BLaER1 treated with 17β-estradiol and CSF1 and Interleukin-3, amounts not matched to agents 10 nM and 100 nM (cell line): ENCODE measurements at regions not wholly inside any gene's neighbourhood (a gene's known extent, or its start where the extent isn't known, plus 50 kb on each side); places are given as distances from the start of the nearest gene placed in this dataset.
"Not testable (repeated sequence)": the region's sequence is repeated elsewhere in the genome, so short reads cannot be mapped to it uniquely, and the experiment has no call there.

ENCODE experiments used
- H3K27ac ChIP-seq, 11 experiments: shearing (Covaris generic); formaldehyde crosslinking; 2 replicates each; pipeline ENCODE4 v1.8.1; 2022
- H3K27me3 ChIP-seq, 11 experiments: shearing (Covaris generic); formaldehyde crosslinking; 2 replicates each; pipeline ENCODE4 v1.8.1; 2022
- H3K36me3 ChIP-seq, 11 experiments: shearing (Covaris generic); formaldehyde crosslinking; 2 replicates each; pipeline ENCODE4 v1.8.1; 2022
- H3K4me1 ChIP-seq, 10 experiments: shearing (Covaris generic); formaldehyde crosslinking; 2 replicates each; pipeline ENCODE4 v1.8.1; 2022
- H3K4me2 ChIP-seq, 11 experiments: shearing (Covaris generic); formaldehyde crosslinking; 2 replicates each; pipeline ENCODE4 v1.8.1; 2022
- H3K4me3 ChIP-seq, 10 experiments: shearing (Covaris generic); formaldehyde crosslinking; 2 replicates each; pipeline ENCODE4 v1.8.1; 2022
- H3K9ac ChIP-seq, 11 experiments: shearing (Covaris generic); formaldehyde crosslinking; 2 replicates each; pipeline ENCODE4 v1.8.1; 2022
- H3K9me3 ChIP-seq, 11 experiments: shearing (Covaris generic); formaldehyde crosslinking; replicated peaks in 1 of 11; 2 replicates each; pipeline ENCODE4 v1.8.1; 2022
- H4K20me1 ChIP-seq, 11 experiments: shearing (Covaris generic); formaldehyde crosslinking; 2 replicates each; pipeline ENCODE4 v1.8.1; 2022
- Cebpa-rat ChIP-seq, 11 experiments: shearing (Covaris generic); IDR thresholded peaks; 2 replicates each; pipeline ENCODE4 v1.8.1; 2022

DNA sequence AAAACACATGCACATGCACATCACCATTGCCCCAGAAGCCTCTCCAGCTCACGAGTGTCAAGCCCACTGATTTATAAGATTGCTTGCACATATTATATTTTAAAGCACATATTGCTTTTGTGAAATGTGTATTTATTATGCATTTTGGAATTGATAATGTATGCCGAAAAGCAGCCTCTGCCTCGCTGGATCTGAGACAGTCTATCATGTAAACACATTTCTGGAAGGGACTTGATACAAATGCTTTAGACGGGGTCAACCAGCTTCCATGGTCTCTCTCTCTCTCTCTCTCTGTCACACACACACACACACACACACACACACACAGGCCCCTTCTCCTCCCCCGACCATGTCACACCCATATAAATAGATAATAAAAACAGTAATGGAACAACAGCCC lies 203.8 kb downstream of the TUBA3C start:
- Histone ChIP-seq H3K9me3 (no peaks in the 10 kb centered on the region), H3K27me3 (no peaks in the 10 kb centered on the region), H3K36me3 (no peaks in the 10 kb centered on the region), H3K4me3 (no peak overlapping the region), H3K27ac (no peak overlapping the region), H3K4me1 (no peaks in the 10 kb centered on the region), H3K4me2 (no peak overlapping the region), H3K9ac (no peak overlapping the region), H4K20me1 (no peaks in the 10 kb centered on the region)
- no peak for TF ChIP-seq Cebpa-rat (IDR thresholded peaks at IDR 0.05)

DNA sequence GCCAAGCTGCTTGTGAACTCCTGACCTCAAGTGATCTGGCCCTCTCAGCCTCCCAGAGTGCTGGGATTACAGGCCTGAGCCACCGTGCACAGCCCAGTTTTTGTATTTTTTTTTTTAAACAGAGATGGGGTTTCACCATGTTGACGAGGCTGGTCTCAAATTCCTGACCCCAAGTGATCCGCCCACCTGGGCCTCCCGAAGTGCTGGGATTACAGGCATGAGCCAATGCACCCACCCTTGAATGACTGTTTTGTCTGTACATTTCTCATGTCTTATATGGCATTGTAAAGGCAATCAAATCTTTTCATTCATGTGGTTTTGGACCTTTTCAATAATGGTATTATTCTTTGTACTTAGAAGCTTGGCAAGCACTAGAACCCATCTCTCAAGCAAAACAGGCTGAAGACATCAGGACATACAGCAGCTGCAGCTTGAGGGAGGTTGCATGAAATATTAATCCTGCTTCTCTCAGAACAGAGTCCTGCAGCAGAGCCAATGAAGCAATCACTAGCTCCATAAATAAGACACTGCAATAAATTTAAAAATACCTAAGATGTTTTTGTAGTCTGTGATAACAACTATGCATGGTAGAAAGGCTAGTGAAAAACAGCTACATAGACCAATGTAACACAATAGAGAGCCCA lies 209.9 kb downstream of the TUBA3C start:
- no peak overlapping the region for H3K4me3 ChIP-seq
- no peak overlapping the region for H3K9ac ChIP-seq
- H4K20me1 ChIP-seq: no peaks in the 10 kb centered on the region
- no peaks in the 10 kb centered on the region for H3K36me3 ChIP-seq
- no peaks in the 10 kb centered on the region for H3K27me3 ChIP-seq
- TF ChIP-seq Cebpa-rat (IDR thresholded peaks at IDR 0.05): no peak
- H3K4me2 ChIP-seq: no peak overlapping the region
- no peak overlapping the region for H3K27ac ChIP-seq
- H3K9me3 ChIP-seq: no peaks in the 10 kb centered on the region
- H3K4me1 ChIP-seq: no peaks in the 10 kb centered on the region

DNA sequence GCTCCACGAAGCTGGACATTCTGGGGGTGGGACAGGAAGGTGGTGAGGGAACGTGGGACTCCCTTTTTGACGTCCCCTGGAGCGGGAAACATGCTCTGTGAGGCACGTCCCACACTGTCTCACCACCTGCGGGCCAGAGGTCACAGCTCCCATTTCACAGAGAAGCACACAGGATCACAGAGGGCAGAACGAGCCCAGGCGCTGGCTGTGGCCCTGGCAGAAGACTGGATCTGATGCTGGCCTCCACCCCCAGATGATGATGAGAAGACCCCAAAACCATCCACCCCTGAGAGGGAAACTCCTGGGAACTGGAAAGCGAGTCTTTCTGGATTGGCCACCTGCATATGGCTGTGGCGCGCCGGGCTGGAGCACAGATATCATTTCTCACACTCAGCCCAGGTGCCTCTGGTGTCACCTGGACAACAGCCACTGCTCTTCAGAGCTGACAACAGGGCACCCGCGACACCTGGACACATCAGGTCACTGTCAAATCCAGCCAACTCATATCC lies 216.2 kb downstream of the TUBA3C start:
- H3K4me3 ChIP-seq: no peak overlapping the region
- peaks cover 0 to 5% (median 0%) of the 10 kb centered on the region in 11 experiments; a peak in 3 of 22 replicates for H3K9me3 ChIP-seq
- H3K27me3 ChIP-seq: no peaks in the 10 kb centered on the region
- no peak overlapping the region for H3K27ac ChIP-seq
- no peaks in the 10 kb centered on the region for H4K20me1 ChIP-seq
- no peak for TF ChIP-seq Cebpa-rat (IDR thresholded peaks at IDR 0.05)
- H3K4me1 ChIP-seq: no peaks in the 10 kb centered on the region
- H3K36me3 ChIP-seq: no peaks in the 10 kb centered on the region
- H3K4me2 ChIP-seq: no peak overlapping the region
- H3K9ac ChIP-seq: no peak overlapping the region

DNA sequence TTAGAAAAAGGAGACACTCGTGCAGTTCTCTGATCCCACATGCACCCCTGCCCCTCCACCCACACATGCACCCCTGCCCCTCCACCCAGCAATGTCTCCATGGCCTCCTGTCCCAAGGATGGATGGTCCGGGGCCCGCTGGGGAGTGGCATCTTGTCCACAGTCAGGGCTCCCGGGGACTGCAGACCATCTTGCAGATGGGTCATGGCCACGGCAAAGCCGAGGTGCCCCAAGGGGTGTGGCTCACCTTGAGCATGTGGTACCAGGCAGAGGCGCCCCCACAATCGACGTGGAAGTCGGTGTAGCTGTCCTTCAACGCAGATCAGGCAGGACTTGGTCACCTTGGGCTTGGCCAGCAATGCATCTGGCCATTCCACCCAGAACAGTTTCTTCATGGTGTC lies 216.7 kb downstream of the TUBA3C start:
- Histone ChIP-seq H3K27me3 (no peaks in the 10 kb centered on the region), H3K4me2 (no peak overlapping the region), H3K36me3 (no peaks in the 10 kb centered on the region), H3K4me3 (no peak overlapping the region), H3K9me3 (peaks cover 0 to 10% (median 2%) of the 10 kb centered on the region in 11 experiments; a peak in 11 of 22 replicates), H4K20me1 (no peaks in the 10 kb centered on the region), H3K4me1 (no peaks in the 10 kb centered on the region), H3K9ac (no peak overlapping the region), H3K27ac (no peak overlapping the region)
- no peak for TF ChIP-seq Cebpa-rat (IDR thresholded peaks at IDR 0.05)

DNA sequence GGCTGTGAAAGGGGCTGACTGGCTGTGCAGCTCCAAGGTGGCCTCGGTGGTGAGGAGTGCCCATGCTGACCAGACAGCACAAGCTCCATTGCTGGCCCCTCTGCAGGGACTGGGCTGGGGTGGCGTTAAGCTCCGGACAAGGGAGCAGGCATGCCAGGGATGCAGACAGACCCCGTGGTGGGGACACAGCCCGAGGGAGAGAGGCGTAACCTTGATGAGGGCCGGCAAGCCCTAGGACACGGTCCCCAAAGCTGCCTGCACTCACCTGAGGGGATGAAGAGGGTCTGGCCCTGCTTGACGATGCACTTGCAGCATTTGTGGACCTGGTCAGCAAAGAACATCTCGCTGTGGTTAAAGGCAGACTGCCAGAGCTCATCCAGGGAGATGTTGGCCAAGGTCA lies 217.9 kb downstream of the TUBA3C start:
- not testable (repeated sequence) for H3K4me1 ChIP-seq, H3K36me3 ChIP-seq, H3K4me2 ChIP-seq, H3K9ac ChIP-seq, H3K27me3 ChIP-seq, H3K27ac ChIP-seq, H4K20me1 ChIP-seq, H3K4me3 ChIP-seq
- H3K9me3 ChIP-seq: peaks cover 9 to 22% (median 14%) of the 10 kb centered on the region in 11 experiments

DNA sequence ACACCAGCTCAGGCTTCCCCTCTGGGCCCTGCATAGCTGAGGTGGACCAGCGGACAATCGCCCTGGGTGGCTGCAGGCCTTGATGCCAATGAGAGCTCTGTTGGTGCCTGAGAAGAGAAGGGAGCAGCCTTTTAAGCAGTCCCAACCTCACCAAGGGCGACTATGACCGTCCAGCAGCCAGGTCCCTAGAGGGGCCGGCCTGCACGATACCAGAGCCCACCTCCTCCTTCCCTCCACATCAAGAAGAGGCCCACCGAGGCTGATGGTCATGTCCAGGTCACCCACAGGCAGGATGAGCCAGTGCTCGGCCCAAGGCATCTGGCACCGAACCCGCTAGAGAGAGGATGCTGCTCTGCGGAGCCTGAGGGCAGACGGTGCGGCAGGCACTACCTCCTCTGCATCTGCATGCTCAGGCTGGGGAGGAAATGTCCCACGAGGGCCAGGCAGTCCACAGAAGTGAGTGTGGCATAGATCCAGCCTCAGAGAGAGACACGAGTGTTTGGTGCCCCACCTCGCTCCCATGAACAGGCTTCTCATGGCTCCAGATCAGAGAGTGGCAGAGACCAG lies 219.4 kb downstream of the TUBA3C start:
- H3K4me1 ChIP-seq: no peaks in the 10 kb centered on the region
- H3K36me3 ChIP-seq: no peaks in the 10 kb centered on the region
- no peak overlapping the region for H3K4me2 ChIP-seq
- peaks cover 23 to 37% (median 29%) of the 10 kb centered on the region in 11 experiments for H3K9me3 ChIP-seq
- H4K20me1 ChIP-seq: no peaks in the 10 kb centered on the region
- H3K27me3 ChIP-seq: no peaks in the 10 kb centered on the region
- no peak overlapping the region for H3K9ac ChIP-seq
- no peak overlapping the region for H3K4me3 ChIP-seq
- no peak overlapping the region for H3K27ac ChIP-seq
- TF ChIP-seq Cebpa-rat (IDR thresholded peaks at IDR 0.05): no peak

DNA sequence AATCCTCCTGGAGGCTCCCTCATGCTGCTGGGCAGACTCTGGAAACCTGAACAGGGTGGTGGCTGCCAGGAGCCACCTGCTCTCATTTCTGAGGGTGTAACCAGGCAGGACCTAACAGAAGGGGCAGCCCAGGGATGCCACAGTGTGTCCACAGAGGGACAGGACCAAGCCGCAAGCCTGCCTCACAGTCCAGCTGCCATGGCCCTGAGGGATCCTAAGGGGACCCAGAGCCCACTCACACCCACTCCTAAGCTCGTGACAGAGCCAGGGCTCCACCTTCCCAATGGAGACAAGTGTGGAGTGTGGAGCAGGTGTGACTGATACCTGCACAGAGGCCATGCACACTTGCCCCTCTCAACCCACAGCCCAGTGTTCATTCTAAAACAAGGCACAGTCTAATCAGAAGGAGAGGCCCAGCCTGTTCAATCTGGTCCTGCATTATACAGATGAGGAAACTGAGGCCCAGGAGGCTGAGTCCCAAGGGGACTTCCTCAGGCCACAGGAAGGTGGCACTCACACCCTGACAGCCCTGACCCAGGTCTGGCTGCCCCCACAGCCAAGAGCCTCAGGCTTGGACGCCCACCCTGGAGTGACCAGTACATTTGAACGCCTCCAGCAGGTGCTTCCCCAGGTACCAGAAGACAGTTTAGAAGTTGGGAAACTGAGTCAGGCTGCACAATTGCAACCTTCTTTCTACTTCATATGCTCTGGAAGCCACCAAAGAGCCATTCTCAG lies 220.1 kb downstream of the TUBA3C start:
- Histone ChIP-seq H3K4me1 (no peaks in the 10 kb centered on the region), H3K9me3 (peaks cover 30 to 44% (median 35%) of the 10 kb centered on the region in 11 experiments), H3K9ac (no peak overlapping the region), H3K36me3 (no peaks in the 10 kb centered on the region), H3K27ac (no peak overlapping the region), H3K27me3 (no peaks in the 10 kb centered on the region), H4K20me1 (no peaks in the 10 kb centered on the region), H3K4me2 (no peak overlapping the region), H3K4me3 (no peak overlapping the region)
- no peak for TF ChIP-seq Cebpa-rat (IDR thresholded peaks at IDR 0.05)

- H3K4me2 ChIP-seq: no peak overlapping the region
- H3K9me3 ChIP-seq: peaks cover 30 to 49% (median 35%) of the 10 kb centered on the region in 11 experiments
- no peaks in the 10 kb centered on the region for H3K36me3 ChIP-seq
- no peaks in the 10 kb centered on the region for H4K20me1 ChIP-seq
- no peaks in the 10 kb centered on the region for H3K27me3 ChIP-seq
- TF ChIP-seq Cebpa-rat (IDR thresholded peaks at IDR 0.05): no peak
- no peak overlapping the region for H3K27ac ChIP-seq
- no peak overlapping the region for H3K4me3 ChIP-seq
- no peaks in the 10 kb centered on the region for H3K4me1 ChIP-seq
- H3K9ac ChIP-seq: no peak overlapping the region
These were observed 220.9 kb downstream of the TUBA3C start for GRCh38 chr13:18960637-18961227.

GRCh38 chr13:18959996-18960395 lies 221.6 kb downstream of the TUBA3C start:
- H3K27me3 ChIP-seq: no peaks in the 10 kb centered on the region
- no peak overlapping the region for H3K4me2 ChIP-seq
- no peak overlapping the region for H3K27ac ChIP-seq
- H3K4me3 ChIP-seq: no peak overlapping the region
- H3K36me3 ChIP-seq: no peaks in the 10 kb centered on the region
- no peaks in the 10 kb centered on the region; a peak in 1 of 20 replicates for H3K4me1 ChIP-seq
- no peak for TF ChIP-seq Cebpa-rat (IDR thresholded peaks at IDR 0.05)
- no peaks in the 10 kb centered on the region for H4K20me1 ChIP-seq
- H3K9me3 ChIP-seq: peaks cover 30 to 49% (median 35%) of the 10 kb centered on the region in 11 experiments
- no peak overlapping the region for H3K9ac ChIP-seq
